ENCODE measurements at regions not wholly inside any gene's neighbourhood (a gene's known extent, or its start where the extent isn't known, plus 50 kb on each side); places are given as distances from the start of the nearest gene placed in this dataset.
"Not testable (repeated sequence)": the region's sequence is repeated elsewhere in the genome, so short reads cannot be mapped to it uniquely, and the experiment has no call there.

GRCh38 chr15:99818872-99819271 lies 85.6 kb upstream of the LYSMD4 start:
- no peaks in the 10 kb centered on the region; the same call in 1 of the 2 replicates for H3K27me3 ChIP-seq (replicated peaks; ENCODE audit: control insufficient read depth, insufficient read depth, low read length)
- intact Hi-C loops (cut with micrococcal nuclease; ENCODE audit: unreplicated experiment): no loop called here
- H3K4me1 ChIP-seq: no peaks in the 10 kb centered on the region
- Mint-ChIP-seq H3K27ac (ENCODE audit: unreplicated experiment) (no peak overlapping the region), H3K9me3 (ENCODE audit: unreplicated experiment) (no peaks in the 10 kb centered on the region), H3K36me3 (ENCODE audit: insufficient read depth, unreplicated experiment) (no peaks in the 10 kb centered on the region), H3K4me3 (ENCODE audit: unreplicated experiment) (no peak overlapping the region), H3K27me3 (ENCODE audit: insufficient read depth, unreplicated experiment) (peaks cover 11% of the 10 kb centered on the region), H3K4me1 (ENCODE audit: low read depth, unreplicated experiment) (no peaks in the 10 kb centered on the region)
- no peaks in the 10 kb centered on the region for H3K9me3 ChIP-seq
- BruUV-seq (replicated peaks): no TSS peak
- POLR2A ChIA-PET: no interaction called here
- no peak for TF ChIP-seq CTCF (IDR thresholded peaks at IDR 0.05; ENCODE audit: insufficient read depth in 1 of 2, low read depth in 1 of 2, low read length in 1 of 2, severe bottlenecking in 1 of 2, unreplicated experiment in 1 of 2)
- CTCF ChIA-PET: no interaction called here
- no peak overlapping the region for H3K4me3 ChIP-seq (ENCODE audit: low read depth, low read length)
- DNase-seq: no peak
- no peaks in the 10 kb centered on the region for H3K36me3 ChIP-seq (ENCODE audit: control insufficient read depth, insufficient read depth, low read length)

- H3K4me3 Mint-ChIP-seq (ENCODE audit: unreplicated experiment); H3K36me3 Mint-ChIP-seq (ENCODE audit: insufficient read depth, unreplicated experiment); DNase-seq; H3K9me3 ChIP-seq; POLR2A ChIA-PET; H3K9me3 Mint-ChIP-seq (ENCODE audit: unreplicated experiment); H3K4me1 Mint-ChIP-seq (ENCODE audit: low read depth, unreplicated experiment); CTCF ChIA-PET; intact Hi-C loops (cut with micrococcal nuclease; ENCODE audit: unreplicated experiment); H3K36me3 ChIP-seq (ENCODE audit: control insufficient read depth, insufficient read depth, low read length); H3K4me3 ChIP-seq (ENCODE audit: low read depth, low read length); H3K27ac Mint-ChIP-seq (ENCODE audit: unreplicated experiment); H3K4me1 ChIP-seq; H3K27me3 Mint-ChIP-seq (ENCODE audit: insufficient read depth, unreplicated experiment); BruUV-seq (replicated peaks); H3K27me3 ChIP-seq (replicated peaks; ENCODE audit: control insufficient read depth, insufficient read depth, low read length): not testable (repeated sequence)
Observed at GRCh38 chr15:99816862-99817261, 83.6 kb upstream of the LYSMD4 start.

GRCh38 chr15:99810663-99811062 lies 77.4 kb upstream of the LYSMD4 start:
- BruUV-seq (replicated peaks); intact Hi-C loops (cut with micrococcal nuclease; ENCODE audit: unreplicated experiment); H3K27ac Mint-ChIP-seq (ENCODE audit: unreplicated experiment); DNase-seq; H3K36me3 Mint-ChIP-seq (ENCODE audit: insufficient read depth, unreplicated experiment); H3K27me3 ChIP-seq (replicated peaks; ENCODE audit: control insufficient read depth, insufficient read depth, low read length); POLR2A ChIA-PET; H3K36me3 ChIP-seq (ENCODE audit: control insufficient read depth, insufficient read depth, low read length); H3K4me3 Mint-ChIP-seq (ENCODE audit: unreplicated experiment); H3K4me3 ChIP-seq (ENCODE audit: low read depth, low read length); CTCF ChIA-PET; H3K4me1 Mint-ChIP-seq (ENCODE audit: low read depth, unreplicated experiment); H3K27me3 Mint-ChIP-seq (ENCODE audit: insufficient read depth, unreplicated experiment); H3K9me3 Mint-ChIP-seq (ENCODE audit: unreplicated experiment); H3K4me1 ChIP-seq; H3K9me3 ChIP-seq: not testable (repeated sequence)

- H3K27me3 Mint-ChIP-seq (ENCODE audit: insufficient read depth, unreplicated experiment); H3K36me3 ChIP-seq (ENCODE audit: control insufficient read depth, insufficient read depth, low read length); CTCF ChIA-PET; POLR2A ChIA-PET; H3K9me3 Mint-ChIP-seq (ENCODE audit: unreplicated experiment); intact Hi-C loops (cut with micrococcal nuclease; ENCODE audit: unreplicated experiment); DNase-seq; H3K4me3 Mint-ChIP-seq (ENCODE audit: unreplicated experiment); H3K27ac Mint-ChIP-seq (ENCODE audit: unreplicated experiment); H3K9me3 ChIP-seq; H3K4me1 Mint-ChIP-seq (ENCODE audit: low read depth, unreplicated experiment); H3K27me3 ChIP-seq (replicated peaks; ENCODE audit: control insufficient read depth, insufficient read depth, low read length); BruUV-seq (replicated peaks); H3K4me3 ChIP-seq (ENCODE audit: low read depth, low read length); H3K4me1 ChIP-seq: not testable (repeated sequence)
- peaks cover 11% of the 10 kb centered on the region for H3K36me3 Mint-ChIP-seq (ENCODE audit: insufficient read depth, unreplicated experiment)
Observed at GRCh38 chr15:99799854-99800250, 66.6 kb upstream of the LYSMD4 start.

- intact Hi-C loops (cut with micrococcal nuclease; ENCODE audit: unreplicated experiment); H3K4me3 ChIP-seq (ENCODE audit: low read depth, low read length); POLR2A ChIA-PET; H3K27ac Mint-ChIP-seq (ENCODE audit: unreplicated experiment); H3K36me3 ChIP-seq (ENCODE audit: control insufficient read depth, insufficient read depth, low read length); BruUV-seq (replicated peaks); H3K9me3 Mint-ChIP-seq (ENCODE audit: unreplicated experiment); H3K27me3 Mint-ChIP-seq (ENCODE audit: insufficient read depth, unreplicated experiment); H3K9me3 ChIP-seq; CTCF ChIA-PET; H3K27me3 ChIP-seq (replicated peaks; ENCODE audit: control insufficient read depth, insufficient read depth, low read length); H3K4me1 ChIP-seq; H3K4me1 Mint-ChIP-seq (ENCODE audit: low read depth, unreplicated experiment); H3K4me3 Mint-ChIP-seq (ENCODE audit: unreplicated experiment); DNase-seq: not testable (repeated sequence)
- peaks cover 11% of the 10 kb centered on the region for H3K36me3 Mint-ChIP-seq (ENCODE audit: insufficient read depth, unreplicated experiment)
Observed at GRCh38 chr15:99799182-99799853, 66.1 kb upstream of the LYSMD4 start.

- H3K27ac Mint-ChIP-seq (ENCODE audit: unreplicated experiment); DNase-seq; H3K27me3 Mint-ChIP-seq (ENCODE audit: insufficient read depth, unreplicated experiment); intact Hi-C loops (cut with micrococcal nuclease; ENCODE audit: unreplicated experiment); H3K4me1 Mint-ChIP-seq (ENCODE audit: low read depth, unreplicated experiment); H3K27me3 ChIP-seq (replicated peaks; ENCODE audit: control insufficient read depth, insufficient read depth, low read length); H3K4me3 ChIP-seq (ENCODE audit: low read depth, low read length); H3K4me1 ChIP-seq; H3K36me3 ChIP-seq (ENCODE audit: control insufficient read depth, insufficient read depth, low read length); CTCF ChIA-PET; H3K9me3 Mint-ChIP-seq (ENCODE audit: unreplicated experiment); BruUV-seq (replicated peaks); H3K9me3 ChIP-seq; H3K4me3 Mint-ChIP-seq (ENCODE audit: unreplicated experiment); POLR2A ChIA-PET: not testable (repeated sequence)
- H3K36me3 Mint-ChIP-seq (ENCODE audit: insufficient read depth, unreplicated experiment): peaks cover 11% of the 10 kb centered on the region
Observed at GRCh38 chr15:99796940-99797870, 64.0 kb upstream of the LYSMD4 start.

Measured in Caco-2 (cell line).